GM21447 (cell line): ENCODE measurements at regions not wholly inside any gene's neighbourhood (a gene's known extent, or its start where the extent isn't known, plus 50 kb on each side); places are given as distances from the start of the nearest gene placed in this dataset.
"Not testable (repeated sequence)": the region's sequence is repeated elsewhere in the genome, so short reads cannot be mapped to it uniquely, and the experiment has no call there.

Experiments used
- ATAC-seq: cut with Tn5 transposase; IDR thresholded peaks from one replicate; pipeline ENCODE4 v1.9.1; 2021; ENCODE audit not compliant: unreplicated experiment

GRCh38 chr10:22875581-22875980, 52.3 kb upstream of the ARMC3 start:
- no peak for ATAC-seq

DNA sequence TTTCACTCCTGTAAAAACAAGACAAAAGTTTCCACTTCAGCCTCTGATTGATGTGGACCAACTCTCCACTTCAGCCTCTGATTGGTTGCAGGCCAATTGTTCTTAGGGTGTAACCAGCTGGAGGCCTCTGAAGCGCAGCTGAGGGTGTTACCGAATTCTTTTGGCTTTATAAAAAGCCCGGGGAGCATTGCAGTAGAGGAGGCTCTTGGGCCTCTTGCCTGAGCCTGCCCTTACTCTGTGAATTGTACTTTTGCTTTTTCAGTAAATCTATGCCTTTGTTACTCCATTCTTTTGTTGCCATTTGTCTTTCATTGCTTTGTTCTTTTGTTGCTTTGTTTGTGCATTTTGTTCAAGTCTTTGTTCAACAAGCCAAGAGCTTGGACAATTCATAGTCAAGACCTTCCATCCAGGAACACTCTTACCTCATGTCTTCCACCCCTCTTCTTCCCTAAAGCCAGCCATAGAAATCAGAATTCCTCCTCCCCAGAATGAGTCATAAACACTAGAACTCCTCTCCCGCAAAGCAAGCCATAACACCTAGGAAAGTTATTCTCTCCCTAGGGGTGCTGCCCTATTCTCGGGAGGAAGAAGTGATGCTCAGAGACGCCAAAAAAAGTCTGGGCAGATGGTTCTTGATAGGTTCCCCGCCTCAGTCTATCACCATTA, 53.5 kb upstream of the ARMC3 start:
- ATAC-seq, result no peak

DNA sequence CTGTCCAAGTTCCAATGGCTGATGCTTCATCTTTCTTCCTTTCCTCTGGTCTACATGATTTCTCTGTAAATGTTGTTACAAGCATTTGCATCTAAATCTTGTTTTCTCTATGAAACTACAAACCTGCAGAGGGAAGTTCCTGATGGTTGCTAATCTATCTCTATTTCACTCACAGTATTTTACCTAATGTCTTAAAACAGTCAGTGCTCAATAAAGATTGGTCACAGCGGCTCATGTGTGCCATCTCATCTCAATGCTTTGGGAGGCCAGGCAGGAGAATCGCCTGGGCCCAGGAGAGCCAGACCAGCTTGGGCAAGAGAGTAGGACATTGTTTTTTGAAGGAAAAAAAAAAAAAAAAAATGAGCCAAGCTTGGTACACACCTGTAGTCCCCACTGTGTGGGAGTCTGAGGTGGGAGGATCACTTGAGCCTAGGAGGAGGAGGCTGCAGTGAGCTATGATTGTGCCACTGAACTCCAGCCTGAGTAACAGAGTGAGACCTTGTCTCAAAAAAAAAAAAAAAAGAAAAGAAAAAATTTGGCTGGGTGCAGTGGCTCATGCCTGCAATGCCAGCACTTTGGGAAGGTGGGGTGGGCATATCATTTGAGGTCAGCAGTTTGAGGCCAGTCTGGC, 71.3 kb upstream of the ARMC3 start:
- no peak for ATAC-seq

- no peak for ATAC-seq
These were observed 72.9 kb upstream of the ARMC3 start for GRCh38 chr10:22854935-22855421.

DNA sequence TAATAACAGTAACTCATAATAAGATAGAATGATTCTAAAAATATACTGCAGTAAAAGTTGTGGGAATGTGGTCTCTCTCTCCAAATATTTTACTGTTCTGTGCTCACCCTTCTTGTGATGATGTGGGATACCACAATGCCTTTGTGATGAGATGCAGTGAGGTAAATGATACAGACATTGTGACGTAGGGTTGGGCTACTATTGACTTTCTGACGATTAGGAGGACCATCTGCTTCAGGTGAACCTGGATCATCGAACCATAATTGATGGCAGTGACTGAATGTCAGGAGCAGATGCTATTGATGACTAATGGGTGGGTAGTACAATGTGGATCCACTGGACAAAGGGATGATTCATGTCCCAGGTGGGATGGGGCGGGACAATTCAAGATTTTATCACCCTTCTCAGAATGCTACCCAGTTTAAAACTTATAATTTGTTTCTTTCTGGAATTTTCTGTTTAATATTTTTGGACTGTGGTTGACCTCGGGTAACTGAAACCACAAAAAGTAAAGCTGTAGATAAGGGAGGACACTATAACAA, 73.9 kb upstream of the ARMC3 start:
- no peak for ATAC-seq

GRCh38 chr10:22852712-22853353, 75.0 kb upstream of the ARMC3 start:
- ATAC-seq, result no peak

DNA sequence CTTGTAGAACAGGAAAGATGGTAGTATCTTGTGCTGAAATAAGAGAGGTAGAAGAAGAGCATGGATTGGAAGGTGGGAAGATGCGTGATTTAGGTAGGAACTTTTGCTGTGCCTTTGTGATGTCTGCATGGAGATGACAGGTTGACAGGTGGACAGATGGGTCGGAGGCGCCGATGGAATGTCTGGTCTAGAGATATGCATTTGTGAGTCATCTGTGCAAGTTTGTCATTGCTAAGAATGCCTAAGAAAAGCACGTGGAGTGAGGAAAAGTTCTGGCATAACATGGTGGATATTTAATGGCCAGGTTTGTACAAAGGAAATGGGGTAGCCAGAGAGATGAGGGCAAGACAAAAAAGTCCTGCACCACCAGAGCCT, 76.0 kb upstream of the ARMC3 start:
- no peak for ATAC-seq

- no peak for ATAC-seq
These were observed 77.3 kb upstream of the ARMC3 start for GRCh38 chr10:22850541-22850940.

GRCh38 chr10:22849077-22849805, 78.6 kb upstream of the ARMC3 start:
- ATAC-seq, result no peak

GRCh38 chr10:22848509-22848908, 79.3 kb upstream of the ARMC3 start:
- ATAC-seq, result no peak

DNA sequence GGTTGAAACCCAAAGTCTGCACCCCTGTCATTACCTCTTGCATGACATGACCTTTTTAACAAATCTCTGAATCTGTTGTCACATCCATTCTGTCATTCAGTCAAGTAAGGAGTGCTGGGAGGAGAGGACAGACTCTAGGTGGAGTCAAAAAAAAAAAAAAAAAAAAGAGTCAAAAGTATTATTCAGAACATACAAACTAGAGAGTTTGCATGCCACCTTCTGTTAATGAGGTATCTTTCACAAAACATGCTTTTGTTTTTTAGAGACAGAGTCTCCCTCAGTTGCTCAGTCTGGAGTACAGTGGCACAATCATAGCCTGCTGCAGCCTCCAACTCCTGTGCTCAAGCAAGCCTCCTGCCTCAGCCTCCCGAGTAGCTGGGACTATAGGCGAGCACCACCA, 81.6 kb upstream of the ARMC3 start:
- ATAC-seq, result no peak

GRCh38 chr10:22839639-22840038, 88.2 kb upstream of the ARMC3 start:
- no peak for ATAC-seq

- ATAC-seq, result no peak
These were observed 90.1 kb upstream of the ARMC3 start for GRCh38 chr10:22837771-22838170.

GRCh38 chr10:22837351-22837750, 90.5 kb upstream of the ARMC3 start:
- no peak for ATAC-seq

GRCh38 chr10:22834471-22834870, 93.4 kb upstream of the ARMC3 start:
- ATAC-seq, result no peak

DNA sequence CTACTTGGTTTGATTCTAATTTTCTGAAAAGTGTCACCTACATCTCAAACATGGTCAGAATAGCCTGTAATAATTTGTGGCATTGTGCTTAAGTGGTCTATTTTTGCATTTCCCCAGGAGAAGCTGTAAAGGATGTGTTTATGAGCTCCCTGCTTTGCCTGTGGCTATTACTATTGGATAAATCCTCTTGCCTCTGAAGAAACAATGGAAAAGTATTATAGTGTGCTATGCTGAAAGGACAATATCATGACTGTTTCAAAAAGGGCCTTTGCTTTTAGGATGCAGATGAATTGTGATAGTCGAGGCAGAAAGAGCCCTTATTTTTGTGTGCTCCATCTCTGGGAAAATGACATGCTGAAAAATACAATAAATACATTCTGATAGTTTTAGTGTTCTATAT, 94.1 kb upstream of the ARMC3 start:
- no peak for ATAC-seq

GRCh38 chr10:22833353-22833752, 94.5 kb upstream of the ARMC3 start:
- ATAC-seq, result no peak

GRCh38 chr10:22832851-22833250, 95.0 kb upstream of the ARMC3 start:
- ATAC-seq, result no peak

- ATAC-seq, result no peak
These were observed 95.7 kb upstream of the ARMC3 start for GRCh38 chr10:22832066-22832602.

- no peak for ATAC-seq
These were observed 96.3 kb upstream of the ARMC3 start for GRCh38 chr10:22831586-22831985.

GRCh38 chr10:22828712-22829111, 99.1 kb upstream of the ARMC3 start:
- ATAC-seq, result not testable (repeated sequence)
